Right renal pelvis (tissue), 4 donors: ENCODE measurements at regions not wholly inside any gene's neighbourhood (a gene's known extent, or its start where the extent isn't known, plus 50 kb on each side); places are given as distances from the start of the nearest gene placed in this dataset.
A peak's percentile ranks its signal among the peaks of the same experiment; 100 is the strongest.

Experiments
- DNase-seq, 4 donors: peaks; one replicate each; pipeline ENCODE4 v3.0.0-alpha.2; 2013; ENCODE audit warnings: low read depth in 4 of 4, low spot score in 3 of 4, missing footprints in 1 of 4

GRCh38 chr9:4386819-4387218, 87.0 kb upstream of the GLIS3 start:
- no peak for DNase-seq

- DNase-seq = no peak
These were observed 84.9 kb upstream of the GLIS3 start for GRCh38 chr9:4384750-4385149.

GRCh38 chr9:4382722-4383317, 83.0 kb upstream of the GLIS3 start:
- DNase-seq = peak in 1 of 4 donors; percentile 4

- no peak for DNase-seq
These were observed 81.9 kb upstream of the GLIS3 start for GRCh38 chr9:4381744-4382143.

GRCh38 chr9:4380406-4380805, 80.5 kb upstream of the GLIS3 start:
- DNase-seq = no peak

GRCh38 chr9:4375424-4376200, 75.7 kb upstream of the GLIS3 start:
- DNase-seq = peak in 2 of 4 donors; percentile 5 to 13

- DNase-seq = no peak
These were observed 71.2 kb upstream of the GLIS3 start for GRCh38 chr9:4371108-4371507.

GRCh38 chr9:4370501-4370900, 70.6 kb upstream of the GLIS3 start:
- no peak for DNase-seq

- DNase-seq = no peak
These were observed 66.9 kb upstream of the GLIS3 start for GRCh38 chr9:4366591-4367330.

GRCh38 chr9:4365055-4365454, 65.2 kb upstream of the GLIS3 start:
- DNase-seq = no peak

- DNase-seq = no peak
These were observed 62.4 kb upstream of the GLIS3 start for GRCh38 chr9:4362281-4362680.

GRCh38 chr9:4359016-4359415, 59.1 kb upstream of the GLIS3 start:
- no peak for DNase-seq

- no peak for DNase-seq
These were observed 58.1 kb upstream of the GLIS3 start for GRCh38 chr9:4357929-4358328.

GRCh38 chr9:4356306-4356705, 56.4 kb upstream of the GLIS3 start:
- DNase-seq = no peak

- no peak for DNase-seq
These were observed 53.4 kb upstream of the GLIS3 start for GRCh38 chr9:4353236-4353635.

- DNase-seq = no peak
These were observed 50.0 kb upstream of the GLIS3 start for GRCh38 chr9:4349816-4350418.
